Testis (tissue), 2 donors: ENCODE measurements at regions not wholly inside any gene's neighbourhood (a gene's known extent, or its start where the extent isn't known, plus 50 kb on each side); places are given as distances from the start of the nearest gene placed in this dataset.

Experiments used
- DNase-seq: peaks from one replicate; pipeline ENCODE4 v3.0.0-alpha.2; 2019
- H3K27ac ChIP-seq, 2 donors: fragments of 200-600 bp; sonication (generic); one replicate each; pipeline ENCODE4 v1.5.1; 2019
- H3K27me3 ChIP-seq: fragments of 200-600 bp; sonication (generic); one replicate; pipeline ENCODE4 v1.5.1; 2019
- H3K36me3 ChIP-seq: fragments of 200-600 bp; sonication (generic); one replicate; pipeline ENCODE4 v1.5.1; 2017; ENCODE audit warnings: low read depth; ENCODE audit errors: missing control alignments
- H3K4me1 ChIP-seq: fragments of 200-600 bp; sonication (generic); one replicate; pipeline ENCODE4 v1.5.1; 2019
- H3K4me3 ChIP-seq, 2 donors: fragments of 200-600 bp; sonication (generic); one replicate each; pipeline ENCODE4 v1.5.1; 2017 to 2019
- H3K9me3 ChIP-seq: fragments of 200-600 bp; sonication (generic); one replicate; pipeline ENCODE4 v1.5.1; 2017
- POLR2A ChIP-seq: fragments of 450-650 bp; IDR thresholded peaks from one replicate; pipeline ENCODE4 v1.6.1; 2017; ENCODE audit warnings: antibody characterized with exemption, mild to moderate bottlenecking, moderate library complexity
- WGBS, 2 donors: methylation state at CpG; one replicate each; pipeline ENCODE4 v1.1.5; 2018; 5-methylcytosine and 5-hydroxymethylcytosine counted together
- intact Hi-C: fragments of 100-400 bp; cut with DNase I; formaldehyde crosslinking; loops from one replicate; pipeline ENCODE4 v1.15.1; 2023; ENCODE audit warnings: low total_unique reads
- TF ChIP-seq, protein P1 (sequence below), 3 experiments: fragments of 450-650 bp in 2 of 3; fragments of 200-600 bp in 1 of 3; sonication (generic) in 1 of 3; IDR thresholded peaks; one replicate each; pipeline ENCODE4 v1.5.1; 2016 to 2019; ENCODE audit warnings: antibody characterized with exemption in 3 of 3, mild to moderate bottlenecking in 2 of 3, moderate library complexity in 1 of 3

DNA sequence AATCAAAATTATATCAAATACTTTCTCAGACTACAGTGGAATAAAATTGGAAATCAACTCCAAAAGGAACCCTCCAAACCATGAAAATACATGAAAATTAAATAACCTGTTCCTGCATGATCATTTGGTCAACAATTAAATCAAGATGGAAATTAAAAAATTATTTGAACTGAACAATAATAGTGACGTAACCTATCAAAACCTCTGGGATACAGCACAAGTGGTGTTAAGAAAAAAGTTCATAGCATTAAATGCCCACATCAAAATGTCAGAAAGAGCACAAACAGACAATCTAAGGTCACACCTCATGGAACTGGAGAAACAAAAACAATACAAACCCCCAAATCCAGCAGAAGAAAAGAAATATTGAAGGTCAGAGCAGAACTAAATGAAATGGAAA, 1460.7 kb downstream of the OLFM4 start:
- no peak overlapping the region for H3K27ac ChIP-seq
- no peaks in the 10 kb centered on the region for H3K36me3 ChIP-seq
- TF ChIP-seq POLR2A = no peak
- TF ChIP-seq, protein P1, sequence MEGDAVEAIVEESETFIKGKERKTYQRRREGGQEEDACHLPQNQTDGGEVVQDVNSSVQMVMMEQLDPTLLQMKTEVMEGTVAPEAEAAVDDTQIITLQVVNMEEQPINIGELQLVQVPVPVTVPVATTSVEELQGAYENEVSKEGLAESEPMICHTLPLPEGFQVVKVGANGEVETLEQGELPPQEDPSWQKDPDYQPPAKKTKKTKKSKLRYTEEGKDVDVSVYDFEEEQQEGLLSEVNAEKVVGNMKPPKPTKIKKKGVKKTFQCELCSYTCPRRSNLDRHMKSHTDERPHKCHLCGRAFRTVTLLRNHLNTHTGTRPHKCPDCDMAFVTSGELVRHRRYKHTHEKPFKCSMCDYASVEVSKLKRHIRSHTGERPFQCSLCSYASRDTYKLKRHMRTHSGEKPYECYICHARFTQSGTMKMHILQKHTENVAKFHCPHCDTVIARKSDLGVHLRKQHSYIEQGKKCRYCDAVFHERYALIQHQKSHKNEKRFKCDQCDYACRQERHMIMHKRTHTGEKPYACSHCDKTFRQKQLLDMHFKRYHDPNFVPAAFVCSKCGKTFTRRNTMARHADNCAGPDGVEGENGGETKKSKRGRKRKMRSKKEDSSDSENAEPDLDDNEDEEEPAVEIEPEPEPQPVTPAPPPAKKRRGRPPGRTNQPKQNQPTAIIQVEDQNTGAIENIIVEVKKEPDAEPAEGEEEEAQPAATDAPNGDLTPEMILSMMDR (IDR thresholded peaks at IDR 0.05) = no peak
- no peaks in the 10 kb centered on the region for H3K9me3 ChIP-seq
- no peak for DNase-seq
- no peaks in the 10 kb centered on the region for H3K4me1 ChIP-seq
- WGBS, 2 donors = 92 to 93% methylated on average over 1 of the region's 1 CpG
- H3K4me3 ChIP-seq = no peak overlapping the region
- no peaks in the 10 kb centered on the region for H3K27me3 ChIP-seq
- intact Hi-C loops = no loop called here

DNA sequence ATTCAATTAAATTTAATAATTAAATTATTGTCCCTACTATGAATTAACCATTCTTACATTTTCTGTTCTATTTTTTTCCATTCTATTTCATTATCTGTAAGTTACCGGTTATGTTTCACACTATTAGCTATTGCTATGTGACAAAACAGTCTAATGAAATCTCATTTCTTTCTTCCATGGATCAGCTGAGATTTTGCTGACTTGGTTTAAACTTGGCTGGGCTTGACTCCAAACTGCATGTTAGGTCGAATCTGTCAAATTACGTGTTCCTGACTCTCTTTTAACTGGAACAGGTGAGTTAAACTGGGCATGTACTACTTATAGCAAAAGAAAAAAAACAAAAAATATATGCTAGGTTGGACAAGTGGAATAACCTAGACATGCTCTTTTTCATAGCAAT, 1464.4 kb downstream of the OLFM4 start:
- no peaks in the 10 kb centered on the region for H3K27me3 ChIP-seq
- intact Hi-C loops = no loop called here
- DNase-seq = no peak
- no peak overlapping the region for H3K4me3 ChIP-seq
- WGBS, 2 donors = 84 to 90% methylated on average over 3 of the region's 3 CpGs
- no peak for TF ChIP-seq POLR2A
- TF ChIP-seq, protein P1 (IDR thresholded peaks at IDR 0.05) = no peak
- H3K4me1 ChIP-seq = no peaks in the 10 kb centered on the region
- H3K27ac ChIP-seq = no peak overlapping the region
- H3K36me3 ChIP-seq = no peaks in the 10 kb centered on the region
- no peaks in the 10 kb centered on the region for H3K9me3 ChIP-seq

DNA sequence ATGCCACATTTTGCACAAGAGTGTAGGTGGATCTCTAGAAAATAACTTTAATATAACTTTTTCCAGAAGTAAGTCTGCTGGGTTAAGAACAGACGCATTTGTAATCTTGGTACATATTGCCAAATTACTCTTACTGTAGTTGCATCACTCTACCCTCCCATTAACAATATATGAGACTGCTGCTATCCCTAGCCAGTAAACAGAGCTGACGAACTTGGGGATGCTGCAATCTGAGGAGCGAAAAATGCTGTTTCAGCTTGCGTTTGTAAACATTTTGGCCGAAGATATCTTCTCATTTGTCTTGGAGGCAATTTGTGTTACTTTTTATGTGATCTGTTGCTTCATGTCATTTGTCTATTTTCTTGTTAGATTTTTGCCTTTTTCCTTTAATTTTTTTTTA, 1482.8 kb downstream of the OLFM4 start:
- no peaks in the 10 kb centered on the region for H3K36me3 ChIP-seq
- no peaks in the 10 kb centered on the region for H3K27me3 ChIP-seq
- no peaks in the 10 kb centered on the region for H3K4me1 ChIP-seq
- no peak overlapping the region for H3K4me3 ChIP-seq
- no peaks in the 10 kb centered on the region for H3K9me3 ChIP-seq
- no peak for DNase-seq
- no peak overlapping the region for H3K27ac ChIP-seq
- intact Hi-C loops = no loop called here
- WGBS, 2 donors = 79 to 85% methylated on average over 5 of the region's 5 CpGs
- TF ChIP-seq, protein P1 (IDR thresholded peaks at IDR 0.05) = no peak
- no peak for TF ChIP-seq POLR2A

DNA sequence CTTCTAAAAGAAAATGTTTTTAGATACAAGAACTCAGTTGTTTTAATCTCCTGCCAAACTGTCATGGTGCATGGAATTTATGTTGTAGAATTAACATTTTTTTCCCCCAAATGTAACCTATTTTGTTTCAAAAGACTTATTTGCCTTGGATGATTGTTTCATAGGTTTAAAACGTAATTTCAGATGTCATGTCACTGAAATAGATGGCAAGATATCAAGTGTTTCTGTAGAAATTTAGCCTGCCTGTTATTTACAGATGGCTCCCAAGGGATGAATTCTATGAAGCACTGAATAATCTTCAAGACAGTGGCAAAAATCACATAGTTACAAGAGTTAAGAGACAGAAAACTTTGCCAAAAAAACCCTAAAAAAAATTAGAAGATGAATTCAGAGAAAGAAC, 1484.6 kb downstream of the OLFM4 start:
- intact Hi-C loops = no loop called here
- Histone ChIP-seq H3K36me3 (no peaks in the 10 kb centered on the region), H3K4me1 (no peaks in the 10 kb centered on the region), H3K9me3 (no peaks in the 10 kb centered on the region), H3K27me3 (no peaks in the 10 kb centered on the region), H3K4me3 (no peak overlapping the region), H3K27ac (no peak overlapping the region)
- 28 to 33% methylated on average over 1 of the region's 1 CpG for WGBS, 2 donors
- no peak for TF ChIP-seq POLR2A
- TF ChIP-seq, protein P1 (IDR thresholded peaks at IDR 0.05) = no peak
- DNase-seq = no peak

DNA sequence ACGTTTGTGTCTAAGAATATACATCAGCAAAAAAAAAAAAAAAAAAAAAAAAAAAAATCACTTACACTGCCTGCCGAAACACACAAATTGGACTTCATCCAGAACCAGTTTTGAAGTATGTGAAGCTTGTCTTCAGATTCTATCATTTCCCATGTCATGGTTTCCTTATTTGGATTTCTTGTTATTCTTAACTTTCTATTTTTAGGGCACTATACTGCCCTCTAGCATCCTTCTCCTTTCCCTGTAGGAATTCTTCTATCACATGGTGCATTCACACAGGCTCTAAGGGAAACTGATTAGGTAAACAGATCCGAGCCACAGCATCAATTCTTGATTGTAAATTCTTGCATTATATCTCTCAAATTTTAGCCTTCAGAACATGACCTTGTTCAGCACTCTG, 1507.5 kb downstream of the OLFM4 start:
- Histone ChIP-seq H3K36me3 (no peaks in the 10 kb centered on the region), H3K4me1 (no peaks in the 10 kb centered on the region), H3K9me3 (no peaks in the 10 kb centered on the region), H3K27ac (no peak overlapping the region), H3K27me3 (no peaks in the 10 kb centered on the region), H3K4me3 (no peak overlapping the region)
- TF ChIP-seq POLR2A = no peak
- TF ChIP-seq, protein P1 (IDR thresholded peaks at IDR 0.05) = no peak
- intact Hi-C loops = no loop called here
- no peak for DNase-seq
- 48 to 56% methylated on average over 3 of the region's 3 CpGs for WGBS, 2 donors
